ENCODE measurements at regions not wholly inside any gene's neighbourhood (a gene's known extent, or its start where the extent isn't known, plus 50 kb on each side); places are given as distances from the start of the nearest gene placed in this dataset.

GRCh38 chr9:1461812-1462211 is 411.7 kb downstream of the DMRT2 start:
- POLR2A ChIA-PET = no interaction called here

GRCh38 chr9:1462626-1463308 is 412.6 kb downstream of the DMRT2 start:
- no peak for DNase-seq (ENCODE audit: extremely low spot score)
- CTCF ChIA-PET = interaction anchor here (0.7 to 3.0 kb wide), 3 partner anchors 12 to 144 kb away, joined by 3 to 14 read pairs (median 4); no protein-coding TSS in a partner anchor
- POLR2A ChIA-PET = no interaction called here

More at GRCh38 chr9:1461812-1462211, 411.7 kb downstream of the DMRT2 start:
- CTCF ChIA-PET = interaction anchor here (0.8 to 3.0 kb wide), 7 partner anchors 20 to 478 kb away, joined by 4 to 14 read pairs (median 7); no protein-coding TSS in a partner anchor
- no peak for TF ChIP-seq CTCF (IDR thresholded peaks at IDR 0.05; ENCODE audit: control extremely low read depth, extremely low read depth, low read depth, missing control alignments)
- DNase-seq (ENCODE audit: extremely low spot score) = no peak

GRCh38 chr9:1469996-1470395 is 419.8 kb downstream of the DMRT2 start:
- ChIA-PET POLR2A (no interaction called here), CTCF (interaction anchor here (1.5 kb wide), 1 partner anchor 9 kb away, joined by 5 read pairs; no protein-coding TSS in a partner anchor)
- TF ChIP-seq CTCF (IDR thresholded peaks at IDR 0.05; ENCODE audit: control extremely low read depth, extremely low read depth, low read depth, missing control alignments) = no peak
- peak; percentile 26 for DNase-seq (ENCODE audit: extremely low spot score)

More at GRCh38 chr9:1462626-1463308, 412.6 kb downstream of the DMRT2 start:
- TF ChIP-seq CTCF (IDR thresholded peaks at IDR 0.05; ENCODE audit: control extremely low read depth, extremely low read depth, low read depth, missing control alignments) = no peak

GRCh38 chr9:1473956-1474634 is 423.9 kb downstream of the DMRT2 start:
- no peak for TF ChIP-seq CTCF (IDR thresholded peaks at IDR 0.05; ENCODE audit: control extremely low read depth, extremely low read depth, low read depth, missing control alignments)
- POLR2A ChIA-PET = no interaction called here
- DNase-seq (ENCODE audit: extremely low spot score) = no peak
- CTCF ChIA-PET = interaction anchor here (0.7 to 1.3 kb wide), 5 partner anchors 9 to 465 kb away, joined by 3 to 4 read pairs (median 3); no protein-coding TSS in a partner anchor

GRCh38 chr9:1474671-1475070 is 424.5 kb downstream of the DMRT2 start:
- POLR2A ChIA-PET = interaction anchor here (0.6 kb wide), 1 partner anchor 13 kb away, joined by 3 read pairs; no protein-coding TSS in a partner anchor
- no peak for DNase-seq (ENCODE audit: extremely low spot score)
- CTCF ChIA-PET = interaction anchor here (0.9 to 1.3 kb wide), 2 partner anchors 12 to 14 kb away, joined by 4 read pairs; no protein-coding TSS in a partner anchor
- TF ChIP-seq CTCF (IDR thresholded peaks at IDR 0.05; ENCODE audit: control extremely low read depth, extremely low read depth, low read depth, missing control alignments) = no peak

- ChIA-PET CTCF (interaction anchor here (0.9 kb wide), 1 partner anchor 28 kb away, joined by 3 read pairs; no protein-coding TSS in a partner anchor), POLR2A (no interaction called here)
- TF ChIP-seq CTCF (IDR thresholded peaks at IDR 0.05; ENCODE audit: control extremely low read depth, extremely low read depth, low read depth, missing control alignments) = no peak
- DNase-seq (ENCODE audit: extremely low spot score) = peak; percentile 31
Observed at GRCh38 chr9:1490341-1491232, 440.4 kb downstream of the DMRT2 start.

All from GM10248 (cell line).